Spleen (tissue), 11 donors: ENCODE measurements at regions not wholly inside any gene's neighbourhood (a gene's known extent, or its start where the extent isn't known, plus 50 kb on each side); places are given as distances from the start of the nearest gene placed in this dataset.

Experiments
- DNase-seq: peaks from one replicate; pipeline ENCODE4 v3.0.0-alpha.2; 2020
- H3K27ac ChIP-seq, 8 donors: fragments of 200-600 bp; sonication (generic) in 7 of 8; 1 replicate in 4 of 8; 2 replicates in 4 of 8; pipeline versions ENCODE4 v1.5.0 to v1.8.0; 2016 to 2021; ENCODE audit warnings: inconsistent platforms in 4 of 8, mild to moderate bottlenecking in 4 of 8, moderate library complexity in 1 of 8
- H3K27me3 ChIP-seq, 7 donors: fragments of 200-600 bp; sonication (generic) in 6 of 7; replicated peaks in 1 of 7; 1 replicate in 4 of 7; 2 replicates in 3 of 7; pipeline versions ENCODE4 v1.5.0 to v1.8.0; 2016 to 2021; ENCODE audit warnings: inconsistent platforms in 3 of 7, mild to moderate bottlenecking in 1 of 7
- H3K36me3 ChIP-seq, 6 donors: fragments of 200-600 bp; sonication (generic) in 5 of 6; 1 replicate in 4 of 6; 2 replicates in 2 of 6; pipeline versions ENCODE4 v1.5.0 to v1.8.0; 2016 to 2021; ENCODE audit warnings: inconsistent platforms in 2 of 6
- H3K4me1 ChIP-seq, 6 donors: fragments of 200-600 bp; sonication (generic) in 5 of 6; 1 replicate in 3 of 6; 2 replicates in 3 of 6; pipeline versions ENCODE4 v1.5.0 to v1.8.0; 2016 to 2021; ENCODE audit warnings: inconsistent platforms in 3 of 6
- H3K4me3 ChIP-seq, 8 donors: fragments of 200-600 bp; sonication (generic) in 7 of 8; 1 replicate in 4 of 8; 2 replicates in 4 of 8; pipeline versions ENCODE4 v1.5.0 to v1.8.0; 2016 to 2021; ENCODE audit warnings: inconsistent platforms in 4 of 8, mild to moderate bottlenecking in 4 of 8, moderate library complexity in 2 of 8
- H3K9me3 ChIP-seq, 8 donors: fragments of 200-600 bp; sonication (generic) in 7 of 8; 1 replicate in 4 of 8; 2 replicates in 4 of 8; pipeline versions ENCODE4 v1.5.0 to v1.8.0; 2016 to 2021; ENCODE audit warnings: inconsistent platforms in 4 of 8
- CTCF ChIP-seq, 11 experiments: fragments of 200-600 bp in 7 of 11; fragments of 450-650 bp in 4 of 11; sonication (generic) in 4 of 11; IDR thresholded peaks in 8 of 11; conservative IDR thresholded peaks in 3 of 11; 1 replicate in 7 of 11; 2 replicates in 4 of 11; pipeline versions ENCODE4 v1.4.0 to v1.8.0; 2016 to 2021; ENCODE audit warnings: antibody characterized with exemption in 11 of 11, inconsistent platforms in 4 of 11, mild to moderate bottlenecking in 1 of 11
- POLR2A ChIP-seq, 3 donors: fragments of 450-650 bp; IDR thresholded peaks; one replicate each; pipeline ENCODE4 v1.5.1; 2017; ENCODE audit warnings: antibody characterized with exemption in 3 of 3, mild to moderate bottlenecking in 1 of 3
- POLR2AphosphoS5 ChIP-seq, 3 donors: sonication (generic); formaldehyde crosslinking; IDR thresholded peaks; one replicate each; pipeline ENCODE4 v1.5.1; 2017; ENCODE audit warnings: antibody characterized with exemption in 3 of 3
- WGBS, 5 donors: extraction: QIAGEN DNeasy Blood & Tissue Kit in 3 of 5; methylation state at CpG; one replicate each; pipeline versions ENCODE4 v1.1.5 to v1.1.7; 2013 to 2018; 5-methylcytosine and 5-hydroxymethylcytosine counted together
- intact Hi-C: fragments of 100-400 bp; cut with DNase I; formaldehyde crosslinking; loops from one replicate; pipeline ENCODE4 v1.15.0; 2023; ENCODE audit warnings: low total_unique reads
- donor health status: healthy with polysubstance abuse.
- donor health status: DM: no; HTN: no; CAD: no; lungs with moderate emphysema.
- donor health status: DM: no; HTN: no; CAD: no.
- donor health status: Bipolar disorder and iron deficiency.
- donor health status: healthy.
- donor health status: DM: no; HTN: no; CAD: no.
- donor health status: DM: yes; HTN: yes; CAD: no.

- H3K9me3 ChIP-seq, result peaks cover 0 to 23% (median 15%) of the 10 kb centered on the region in 8 donors
- TF ChIP-seq POLR2A (IDR thresholded peaks at IDR 0.05) (no peak), POLR2AphosphoS5 (IDR thresholded peaks at IDR 0.05) (no peak), CTCF (IDR thresholded peaks at IDR 0.05 in 8 of 11, conservative IDR thresholded peaks at IDR 0.05 in 3 of 11) (no peak)
- H3K27ac ChIP-seq, result no peak overlapping the region
- no peak for DNase-seq
- H3K36me3 ChIP-seq, result no peaks in the 10 kb centered on the region
- no peaks in the 10 kb centered on the region for H3K4me1 ChIP-seq
- H3K27me3 ChIP-seq, result no peaks in the 10 kb centered on the region
- 83 to 92% (median 90%) methylated on average over 2 of the region's 2 CpGs for WGBS, 5 donors
- no peak overlapping the region for H3K4me3 ChIP-seq
- intact Hi-C loops, result no loop called here
These were observed 247.1 kb upstream of the TBX3 start for GRCh38 chr12:114931025-114931424.

GRCh38 chr12:114926341-114926740, 242.4 kb upstream of the TBX3 start:
- WGBS, 5 donors, result 85 to 92% (median 88%) methylated on average over 6 of the region's 6 CpGs
- intact Hi-C loops, result no loop called here
- Histone ChIP-seq H3K36me3 (no peaks in the 10 kb centered on the region), H3K27ac (no peak overlapping the region), H3K9me3 (peaks cover 0 to 21% (median 11%) of the 10 kb centered on the region in 8 donors), H3K27me3 (no peaks in the 10 kb centered on the region), H3K4me3 (no peak overlapping the region), H3K4me1 (no peaks in the 10 kb centered on the region)
- no peak for DNase-seq
- TF ChIP-seq CTCF (IDR thresholded peaks at IDR 0.05 in 8 of 11, conservative IDR thresholded peaks at IDR 0.05 in 3 of 11) (no peak), POLR2A (IDR thresholded peaks at IDR 0.05) (no peak), POLR2AphosphoS5 (IDR thresholded peaks at IDR 0.05) (no peak)

GRCh38 chr12:114924946-114925475, 241.0 kb upstream of the TBX3 start:
- H3K36me3 ChIP-seq, result no peaks in the 10 kb centered on the region
- H3K9me3 ChIP-seq, result peaks cover 0 to 9% (median 0%) of the 10 kb centered on the region in 8 donors
- H3K4me1 ChIP-seq, result no peaks in the 10 kb centered on the region
- no peaks in the 10 kb centered on the region for H3K27me3 ChIP-seq
- H3K27ac ChIP-seq, result no peak overlapping the region
- H3K4me3 ChIP-seq, result no peak overlapping the region
- TF ChIP-seq CTCF (IDR thresholded peaks at IDR 0.05 in 8 of 11, conservative IDR thresholded peaks at IDR 0.05 in 3 of 11) (no peak), POLR2AphosphoS5 (IDR thresholded peaks at IDR 0.05) (no peak), POLR2A (IDR thresholded peaks at IDR 0.05) (no peak)
- intact Hi-C loops, result no loop called here
- DNase-seq, result no peak
- WGBS, 5 donors, result 86 to 99% (median 94%) methylated on average over 4 of the region's 4 CpGs

GRCh38 chr12:114921781-114922180, 237.8 kb upstream of the TBX3 start:
- Histone ChIP-seq H3K27me3 (no peaks in the 10 kb centered on the region), H3K36me3 (no peaks in the 10 kb centered on the region), H3K4me1 (no peaks in the 10 kb centered on the region), H3K9me3 (peaks cover 0 to 33% (median 7%) of the 10 kb centered on the region in 8 donors), H3K27ac (no peak overlapping the region), H3K4me3 (no peak overlapping the region)
- 41 to 85% (median 49%) methylated on average over 1 of the region's 1 CpG for WGBS, 5 donors
- TF ChIP-seq CTCF (IDR thresholded peaks at IDR 0.05 in 8 of 11, conservative IDR thresholded peaks at IDR 0.05 in 3 of 11) (no peak), POLR2AphosphoS5 (IDR thresholded peaks at IDR 0.05) (no peak), POLR2A (IDR thresholded peaks at IDR 0.05) (no peak)
- intact Hi-C loops, result no loop called here
- DNase-seq, result no peak
